SU-DHL-6 (cell line): ENCODE measurements at regions not wholly inside any gene's neighbourhood (a gene's known extent, or its start where the extent isn't known, plus 50 kb on each side); places are given as distances from the start of the nearest gene placed in this dataset.

Source experiments
- H2AFZ ChIP-seq: fragments of 200-600 bp; sonication (generic); 2 replicates; pipeline ENCODE4 v1.6.1; 2014; ENCODE audit warnings: low read depth, mild to moderate bottlenecking, moderate library complexity, mixed read lengths, antibody characterized with exemption, low read length; ENCODE audit not compliant: severe bottlenecking
- H3F3A ChIP-seq: fragments of 200-600 bp; shearing (Covaris generic); 2 replicates; pipeline ENCODE4 v1.6.0; 2016; ENCODE audit warnings: antibody characterized with exemption, mild to moderate bottlenecking; ENCODE audit not compliant: insufficient read depth
- H3K27ac ChIP-seq: fragments of 200-600 bp; sonication (generic); 2 replicates; pipeline ENCODE4 v1.5.1; 2016; ENCODE audit warnings: low read depth, mild to moderate bottlenecking, low read length, moderate library complexity, mixed read lengths
- H3K27me3 ChIP-seq: fragments of 200-600 bp; sonication (generic), shearing (Covaris generic); 2 replicates; pipeline ENCODE4 v1.6.0; 2014; ENCODE audit warnings: mild to moderate bottlenecking, low read length
- H3K36me3 ChIP-seq: fragments of 200-600 bp; sonication (generic); 2 replicates; pipeline ENCODE4 v1.6.1; 2014; ENCODE audit warnings: mild to moderate bottlenecking, low read length, mixed read lengths
- H3K4me2 ChIP-seq: fragments of 300-600, 200-600 bp; shearing (Covaris generic), sonication (generic); 2 replicates; pipeline ENCODE4 v1.6.0; 2014; ENCODE audit warnings: low read length, low read depth, mild to moderate bottlenecking; ENCODE audit not compliant: poor library complexity, severe bottlenecking
- H3K4me3 ChIP-seq: fragments of 200-600 bp; sonication (generic); 2 replicates; pipeline ENCODE4 v1.5.1; 2014; ENCODE audit warnings: antibody characterized with exemption, low read length, mild to moderate bottlenecking, mixed read lengths; ENCODE audit not compliant: insufficient read depth, poor library complexity, severe bottlenecking
- H3K79me2 ChIP-seq: fragments of 200-600 bp; sonication (generic); 2 replicates; pipeline ENCODE4 v1.6.1; 2014; ENCODE audit warnings: mild to moderate bottlenecking, low read length, moderate library complexity; ENCODE audit not compliant: insufficient read depth
- H3K9ac ChIP-seq: fragments of 200-600 bp; sonication (generic); 2 replicates; pipeline ENCODE4 v1.7.0; 2014; ENCODE audit warnings: mild to moderate bottlenecking, low read length
- H3K9me2 ChIP-seq: fragments of 200-600 bp; sonication (generic); replicated peaks from 2 replicates; pipeline ENCODE4 v1.6.1; 2014; ENCODE audit warnings: low read length; ENCODE audit not compliant: insufficient read depth
- H3K9me3 ChIP-seq: fragments of 200-600 bp; sonication (generic); 2 replicates; pipeline ENCODE4 v1.6.1; 2014; ENCODE audit warnings: low read length, mixed read lengths; ENCODE audit not compliant: insufficient read depth
- H4K20me1 ChIP-seq: fragments of 200-600 bp; sonication (generic); 2 replicates; pipeline ENCODE4 v1.6.1; 2014; ENCODE audit warnings: low read depth, mild to moderate bottlenecking, antibody characterized with exemption, low read length, moderate library complexity, mixed read lengths
- EZH2phosphoT487 ChIP-seq: fragments of 200-600 bp; sonication (generic), shearing (Covaris generic); conservative IDR thresholded peaks from 2 replicates; pipeline ENCODE4 v1.6.1; 2018; ENCODE audit warnings: mild to moderate bottlenecking, antibody characterized with exemption, low read length, moderate library complexity, mixed read lengths
- TF ChIP-seq, protein P1 (sequence below): fragments of 200-600 bp; sonication (generic); IDR thresholded peaks from one replicate; pipeline ENCODE4 v1.5.1; 2017; ENCODE audit warnings: antibody characterized with exemption, mild to moderate bottlenecking, low read length, moderate library complexity; ENCODE audit not compliant: insufficient read depth, poor library complexity, severe bottlenecking

DNA sequence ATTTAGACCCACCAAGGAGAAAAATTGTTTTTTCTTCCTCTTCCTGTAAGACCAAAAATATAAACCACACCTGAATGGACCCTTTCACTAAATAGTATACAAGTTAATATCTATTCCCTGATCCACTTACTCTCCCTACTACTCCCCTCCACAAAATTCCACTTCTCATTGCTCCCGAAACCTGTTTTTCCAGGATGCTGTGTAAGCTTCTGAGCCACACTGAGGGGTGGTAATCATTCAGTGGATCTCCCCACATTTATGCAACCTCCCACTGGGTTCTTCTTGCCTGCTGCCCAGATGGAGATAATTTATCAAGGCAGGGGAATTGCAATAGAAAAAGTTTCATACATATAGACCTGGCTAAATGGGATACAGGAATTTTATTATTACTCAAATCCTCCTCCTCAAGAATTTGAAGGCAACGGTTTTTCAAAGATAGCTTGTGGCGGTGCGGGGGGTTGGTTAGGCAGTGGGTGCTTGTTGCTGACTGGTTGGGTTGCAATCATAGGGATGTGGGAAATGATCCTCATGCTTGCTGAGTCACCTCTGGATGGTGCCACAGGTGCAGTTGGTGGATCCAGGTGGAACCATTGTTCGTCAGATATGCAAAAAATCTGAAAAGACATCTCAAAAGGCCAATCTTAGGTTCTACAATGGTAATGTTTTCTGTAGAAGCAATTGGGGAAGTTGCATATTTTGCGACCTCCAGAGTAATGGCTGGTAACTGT is 970.3 kb downstream of the CNTNAP5 start:
- Histone ChIP-seq H2AFZ (no peak overlapping the region), H3K79me2 (no peaks in the 10 kb centered on the region), H3K36me3 (no peaks in the 10 kb centered on the region), H3F3A (no peaks in the 10 kb centered on the region), H4K20me1 (no peaks in the 10 kb centered on the region), H3K27me3 (no peaks in the 10 kb centered on the region), H3K9me3 (no peaks in the 10 kb centered on the region), H3K4me2 (no peak overlapping the region), H3K9ac (no peak overlapping the region), H3K27ac (no peak overlapping the region), H3K9me2 (no peaks in the 10 kb centered on the region), H3K4me3 (no peak overlapping the region)
- TF ChIP-seq EZH2phosphoT487 = no peak
- TF ChIP-seq, protein P1, sequence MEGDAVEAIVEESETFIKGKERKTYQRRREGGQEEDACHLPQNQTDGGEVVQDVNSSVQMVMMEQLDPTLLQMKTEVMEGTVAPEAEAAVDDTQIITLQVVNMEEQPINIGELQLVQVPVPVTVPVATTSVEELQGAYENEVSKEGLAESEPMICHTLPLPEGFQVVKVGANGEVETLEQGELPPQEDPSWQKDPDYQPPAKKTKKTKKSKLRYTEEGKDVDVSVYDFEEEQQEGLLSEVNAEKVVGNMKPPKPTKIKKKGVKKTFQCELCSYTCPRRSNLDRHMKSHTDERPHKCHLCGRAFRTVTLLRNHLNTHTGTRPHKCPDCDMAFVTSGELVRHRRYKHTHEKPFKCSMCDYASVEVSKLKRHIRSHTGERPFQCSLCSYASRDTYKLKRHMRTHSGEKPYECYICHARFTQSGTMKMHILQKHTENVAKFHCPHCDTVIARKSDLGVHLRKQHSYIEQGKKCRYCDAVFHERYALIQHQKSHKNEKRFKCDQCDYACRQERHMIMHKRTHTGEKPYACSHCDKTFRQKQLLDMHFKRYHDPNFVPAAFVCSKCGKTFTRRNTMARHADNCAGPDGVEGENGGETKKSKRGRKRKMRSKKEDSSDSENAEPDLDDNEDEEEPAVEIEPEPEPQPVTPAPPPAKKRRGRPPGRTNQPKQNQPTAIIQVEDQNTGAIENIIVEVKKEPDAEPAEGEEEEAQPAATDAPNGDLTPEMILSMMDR = no peak

DNA sequence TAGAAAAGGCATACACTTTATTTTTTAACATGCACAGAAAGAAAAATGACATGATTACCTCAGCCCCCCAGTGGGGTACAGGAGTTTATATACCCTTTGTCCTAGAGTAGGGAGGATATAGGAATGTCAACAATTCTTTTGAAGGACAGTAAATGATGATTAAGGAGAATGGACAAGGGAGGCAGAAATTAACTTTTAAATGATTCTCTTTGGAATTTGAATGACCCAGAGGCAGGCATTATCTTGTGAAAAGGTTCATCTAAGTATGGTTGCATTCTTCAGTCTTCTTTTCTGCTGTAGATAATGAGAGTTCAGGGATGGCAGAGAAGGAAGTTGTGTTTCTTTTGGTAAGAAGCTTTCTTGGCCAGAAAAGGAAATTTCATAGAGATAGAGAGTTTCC is 971.3 kb downstream of the CNTNAP5 start:
- H2AFZ ChIP-seq = no peak overlapping the region
- no peak overlapping the region for H3K9ac ChIP-seq
- H3K9me2 ChIP-seq = no peaks in the 10 kb centered on the region
- H3K9me3 ChIP-seq = no peaks in the 10 kb centered on the region
- no peaks in the 10 kb centered on the region for H3K36me3 ChIP-seq
- H3K27me3 ChIP-seq = no peaks in the 10 kb centered on the region
- no peaks in the 10 kb centered on the region for H3F3A ChIP-seq
- no peak overlapping the region for H3K4me3 ChIP-seq
- H3K27ac ChIP-seq = no peak overlapping the region
- no peak overlapping the region for H3K4me2 ChIP-seq
- no peaks in the 10 kb centered on the region for H4K20me1 ChIP-seq
- TF ChIP-seq, protein P1 = no peak
- no peak for TF ChIP-seq EZH2phosphoT487
- no peaks in the 10 kb centered on the region for H3K79me2 ChIP-seq

DNA sequence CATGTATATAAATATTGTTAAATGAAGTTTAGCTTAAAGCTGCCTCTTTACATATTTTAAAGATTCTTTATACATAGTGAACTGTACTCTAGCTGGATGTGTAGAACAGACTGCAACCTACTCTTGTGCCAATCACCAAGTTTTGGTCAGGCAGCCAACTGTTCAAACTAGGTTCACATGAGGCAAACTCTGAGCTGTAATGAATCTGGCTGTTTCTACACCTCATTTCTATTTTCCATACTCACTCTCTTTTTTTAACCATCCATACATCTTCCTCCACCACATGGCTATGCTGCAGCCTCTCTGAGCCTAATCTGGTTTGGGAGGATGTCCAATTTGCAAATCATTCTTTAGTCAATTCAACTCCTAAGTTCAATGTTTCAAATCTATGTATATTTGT is 974.8 kb downstream of the CNTNAP5 start:
- Histone ChIP-seq H3K27me3 (no peaks in the 10 kb centered on the region), H3K79me2 (no peaks in the 10 kb centered on the region), H2AFZ (no peak overlapping the region), H3K9me3 (no peaks in the 10 kb centered on the region), H4K20me1 (no peaks in the 10 kb centered on the region), H3K36me3 (no peaks in the 10 kb centered on the region), H3F3A (no peaks in the 10 kb centered on the region), H3K9ac (no peak overlapping the region), H3K4me3 (no peak overlapping the region), H3K4me2 (no peak overlapping the region), H3K9me2 (no peaks in the 10 kb centered on the region), H3K27ac (no peak overlapping the region)
- TF ChIP-seq, protein P1 = no peak
- TF ChIP-seq EZH2phosphoT487 = no peak
